SH-SY5Y (cell line): ENCODE measurements at regions not wholly inside any gene's neighbourhood (a gene's known extent, or its start where the extent isn't known, plus 50 kb on each side); places are given as distances from the start of the nearest gene placed in this dataset.

Experiments used
- GATA2 ChIP-seq: IDR thresholded peaks from 2 replicates; pipeline ENCODE4 v1.6.1; 2011; ENCODE audit warnings: mild to moderate bottlenecking, low read depth, low read length
- GATA3 ChIP-seq: IDR thresholded peaks from 2 replicates; pipeline ENCODE4 v1.6.1; 2011; ENCODE audit warnings: low read depth, mild to moderate bottlenecking, low read length, moderate library complexity

DNA sequence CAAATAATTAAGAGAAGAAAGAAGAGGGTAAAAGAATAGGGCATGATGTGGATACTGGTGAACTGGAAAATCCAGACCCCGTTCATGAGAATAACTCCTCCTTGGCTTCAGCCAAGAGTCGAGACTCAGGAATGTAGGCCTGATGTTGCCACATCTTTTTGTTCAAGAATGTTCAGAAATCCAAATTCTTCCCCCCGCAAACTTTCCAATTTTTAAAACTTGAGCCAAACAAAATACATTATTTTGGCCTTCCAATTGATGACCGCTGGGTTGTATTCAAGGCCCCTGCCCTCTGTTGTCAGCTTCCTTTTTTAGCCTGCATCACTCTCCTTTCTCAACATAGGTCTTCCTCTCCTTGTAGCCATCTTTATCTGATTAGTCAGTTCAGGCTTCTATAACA lies 106.1 kb downstream of the TNFAIP3 start:
- TF ChIP-seq GATA2 (no peak), GATA3 (no peak)
